ENCODE measurements at regions not wholly inside any gene's neighbourhood (a gene's known extent, or its start where the extent isn't known, plus 50 kb on each side); places are given as distances from the start of the nearest gene placed in this dataset.
"Not testable (repeated sequence)": the region's sequence is repeated elsewhere in the genome, so short reads cannot be mapped to it uniquely, and the experiment has no call there.

GRCh38 chr3:193155044-193155781, 85.8 kb upstream of the PLAAT1 start:
- not testable (repeated sequence) for TF ChIP-seq POLR2A, POLR2AphosphoS5, TAF1 (IDR thresholded peaks at IDR 0.05; ENCODE audit: low read depth, low read length)
